H1 (cell line): ENCODE measurements at regions not wholly inside any gene's neighbourhood (a gene's known extent, or its start where the extent isn't known, plus 50 kb on each side); places are given as distances from the start of the nearest gene placed in this dataset.
"Not testable (repeated sequence)": the region's sequence is repeated elsewhere in the genome, so short reads cannot be mapped to it uniquely, and the experiment has no call there.

Experiments used
- CTCF ChIA-PET: fragments of 300-600 bp; sonication (Branson Sonifier 250); formaldehyde crosslinking; loops from one replicate; lab custom pipeline; 2021; ENCODE audit not compliant: partially characterized antibody; lab: Charles Lee
- POLR2A ChIA-PET: fragments of 300-600 bp; sonication (Branson Sonifier 250); formaldehyde crosslinking; loops from one replicate; lab custom pipeline; 2021; ENCODE audit warnings: inconsistent platforms; ENCODE audit not compliant: partially characterized antibody; lab: Charles Lee
- DNase-seq, 2 experiments: peaks; one replicate each; pipeline versions ENCODE4 v3.0.0 to v3.0.0-alpha.2; 2010 to 2022; ENCODE audit warnings: low spot score in 2 of 2, low read depth in 1 of 2, mixed read lengths in 1 of 2
- FAIRE-seq: peaks from 2 replicates; lab custom pipeline; 2011; peaks lifted over from hg19 to GRCh38; lab: Jason Lieb, UNC
- H2AFZ ChIP-seq: 2 replicates; pipeline ENCODE4 v1.8.1; 2012; ENCODE audit warnings: low read length, inconsistent platforms
- H2AK5ac ChIP-seq: 2 replicates; pipeline ENCODE4 v1.6.1; 2013; ENCODE audit warnings: low read depth, low read length
- H2BK120ac ChIP-seq: replicated peaks from 2 replicates; pipeline ENCODE3; 2013; ENCODE audit warnings: low read depth, low read length, inconsistent platforms
- H2BK12ac ChIP-seq: 2 replicates; pipeline ENCODE4 v1.6.1; 2013; ENCODE audit warnings: low read depth, low read length
- H2BK15ac ChIP-seq: 2 replicates; pipeline ENCODE4 v1.6.1; 2013; ENCODE audit warnings: low read length
- H2BK20ac ChIP-seq: 2 replicates; pipeline ENCODE4 v1.6.1; 2013; ENCODE audit warnings: low read length
- H2BK5ac ChIP-seq: 2 replicates; pipeline ENCODE4 v1.6.1; 2013; ENCODE audit warnings: low read depth, low read length
- H3K14ac ChIP-seq: 2 replicates; pipeline ENCODE4 v1.6.1; 2013; ENCODE audit warnings: inconsistent platforms; ENCODE audit not compliant: insufficient read length
- H3K18ac ChIP-seq: 2 replicates; pipeline ENCODE4 v1.6.1; 2013; ENCODE audit warnings: low read length; ENCODE audit errors: extremely low read depth
- H3K23ac ChIP-seq: 2 replicates; pipeline ENCODE4 v1.6.1; 2013; ENCODE audit warnings: inconsistent platforms; ENCODE audit not compliant: insufficient read length
- H3K23me2 ChIP-seq: 2 replicates; pipeline ENCODE4 v1.6.1; 2013; ENCODE audit warnings: low read depth, low read length
- H3K27ac ChIP-seq: 2 replicates; pipeline ENCODE4 v1.6.1; 2011; ENCODE audit warnings: low read depth, low read length, inconsistent platforms
- H3K27me3 ChIP-seq, 4 experiments: replicated peaks in 1 of 4; 1 replicate in 1 of 4; 2 replicates in 3 of 4; pipeline versions ENCODE4 v1.6.1 to v1.8.1; 2011 to 2013; ENCODE audit warnings: low read length in 3 of 4, mild to moderate bottlenecking in 3 of 4, inconsistent platforms in 2 of 4, mixed read lengths in 2 of 4, moderate library complexity in 1 of 4; ENCODE audit not compliant: control insufficient read depth in 3 of 4, insufficient read depth in 3 of 4; ENCODE audit errors: extremely low read depth in 1 of 4
- H3K36me3 ChIP-seq, 4 experiments: 2 replicates each; pipeline versions ENCODE4 v1.6.1 to v1.8.1; 2011 to 2013; ENCODE audit warnings: mild to moderate bottlenecking in 4 of 4, low read length in 3 of 4, moderate library complexity in 2 of 4, control low read depth in 1 of 4, inconsistent platforms in 1 of 4; ENCODE audit not compliant: insufficient read depth in 4 of 4, control insufficient read depth in 2 of 4
- H3K4ac ChIP-seq: replicated peaks from 2 replicates; pipeline ENCODE3; 2013; ENCODE audit warnings: low read length, low read depth, mixed read lengths, inconsistent platforms; ENCODE audit not compliant: insufficient read length
- H3K4me1 ChIP-seq, 4 experiments: replicated peaks in 1 of 4; 1 replicate in 1 of 4; 2 replicates in 3 of 4; pipeline versions ENCODE4 v1.6.1 to v1.8.1; 2011 to 2013; ENCODE audit warnings: low read length in 3 of 4, inconsistent platforms in 2 of 4, mixed read lengths in 1 of 4; ENCODE audit not compliant: insufficient read depth in 4 of 4, control insufficient read depth in 3 of 4
- H3K4me2 ChIP-seq, 2 experiments: 2 replicates each; pipeline versions ENCODE4 v1.6.1 to v1.8.1; 2011 to 2013; ENCODE audit warnings: low read depth in 2 of 2, low read length in 2 of 2, control low read depth in 1 of 2, inconsistent platforms in 1 of 2, mild to moderate bottlenecking in 1 of 2; ENCODE audit not compliant: insufficient read depth in 1 of 2
- H3K4me3 ChIP-seq, 4 experiments: fragments of 200-600, 300-600 bp in 1 of 4; sonication (generic), shearing (Covaris generic), sonication (Bioruptor Twin) in 1 of 4; 2 replicates each; pipeline versions ENCODE4 v1.5.1 to v1.8.1; 2011 to 2016; ENCODE audit warnings: low read length in 4 of 4, low read depth in 3 of 4, control low read depth in 2 of 4, inconsistent platforms in 2 of 4, mild to moderate bottlenecking in 2 of 4, mixed read lengths in 1 of 4, moderate library complexity in 1 of 4; ENCODE audit not compliant: insufficient read depth in 2 of 4; ENCODE audit errors: extremely low read depth in 1 of 4
- H3K56ac ChIP-seq: replicated peaks from 2 replicates; pipeline ENCODE3; 2013; ENCODE audit warnings: low read depth, mild to moderate bottlenecking, mixed read lengths, low read length, inconsistent platforms; ENCODE audit not compliant: insufficient read length
- H3K79me1 ChIP-seq: 2 replicates; pipeline ENCODE4 v1.6.1; 2013; ENCODE audit warnings: low read depth, low read length, control low read depth
- H3K79me2 ChIP-seq, 2 experiments: 2 replicates each; pipeline versions ENCODE4 v1.6.1 to v1.8.1; 2012 to 2013; ENCODE audit warnings: low read length in 2 of 2, mild to moderate bottlenecking in 2 of 2, inconsistent platforms in 1 of 2; ENCODE audit not compliant: insufficient read depth in 2 of 2, control insufficient read depth in 1 of 2
- H3K9ac ChIP-seq, 4 experiments: replicated peaks in 1 of 4; 1 replicate in 1 of 4; 2 replicates in 3 of 4; pipeline versions ENCODE4 v1.6.1 to v1.8.1; 2011 to 2013; ENCODE audit warnings: low read depth in 3 of 4, low read length in 3 of 4, control low read depth in 2 of 4, mild to moderate bottlenecking in 2 of 4, moderate library complexity in 2 of 4, inconsistent platforms in 1 of 4; ENCODE audit errors: extremely low read depth in 1 of 4
- H3K9me3 ChIP-seq, 2 experiments: 2 replicates each; pipeline versions ENCODE4 v1.6.1 to v1.8.1; 2012 to 2013; ENCODE audit warnings: mild to moderate bottlenecking in 2 of 2, moderate library complexity in 2 of 2, control low read depth in 1 of 2, inconsistent platforms in 1 of 2, low read depth in 1 of 2, low read length in 1 of 2, mixed read lengths in 1 of 2; ENCODE audit not compliant: insufficient read depth in 2 of 2
- H4K20me1 ChIP-seq, 2 experiments: replicated peaks in 1 of 2; 2 replicates each; pipeline versions ENCODE3 to v1.8.1; 2011 to 2013; ENCODE audit warnings: inconsistent platforms in 2 of 2, low read length in 2 of 2, mild to moderate bottlenecking in 1 of 2; ENCODE audit not compliant: insufficient read depth in 2 of 2, control insufficient read depth in 1 of 2
- H4K5ac ChIP-seq: 2 replicates; pipeline ENCODE4 v1.6.1; 2013; ENCODE audit warnings: low read length, low read depth, mixed read lengths, inconsistent platforms; ENCODE audit not compliant: insufficient read length
- H4K8ac ChIP-seq: 2 replicates; pipeline ENCODE4 v1.8.0; 2013; ENCODE audit warnings: mild to moderate bottlenecking, moderate library complexity, low read length, inconsistent platforms; ENCODE audit not compliant: insufficient read depth; ENCODE audit errors: extremely low read depth
- H4K91ac ChIP-seq: replicated peaks from 2 replicates; pipeline ENCODE3; 2013; ENCODE audit warnings: low read length, mixed read lengths, inconsistent platforms; ENCODE audit not compliant: insufficient read length
- WGBS, 2 experiments: shearing (Covaris generic) in 1 of 2; methylation state at CpG; one replicate each; pipeline versions ENCODE4 v1.1.6 to v1.1.7; 2013 to 2015; ENCODE audit warnings: low lambda C conversion rate in 2 of 2, mixed read lengths in 2 of 2, inconsistent platforms in 1 of 2, low coverage in 1 of 2, missing lambda C conversion rate in 1 of 2; ENCODE audit not compliant: insufficient replicate concordance in 2 of 2, insufficient coverage in 1 of 2, insufficient read length in 1 of 2; ENCODE audit errors: extremely low coverage in 1 of 2, missing lambda C conversion rate in 1 of 2; 5-methylcytosine and 5-hydroxymethylcytosine counted together

GRCh38 chr21:13810559-13810958 is 201.0 kb downstream of the POTED start:
- H3K4me2 ChIP-seq, H2BK15ac ChIP-seq, H3K79me2 ChIP-seq, H4K91ac ChIP-seq, H2AFZ ChIP-seq, H3K23ac ChIP-seq, FAIRE-seq, H3K27me3 ChIP-seq, H3K79me1 ChIP-seq, H3K4ac ChIP-seq, H3K36me3 ChIP-seq, H3K14ac ChIP-seq, H3K27ac ChIP-seq, H3K4me3 ChIP-seq, H3K18ac ChIP-seq, H3K23me2 ChIP-seq, H2BK120ac ChIP-seq, DNase-seq, CTCF ChIA-PET, H2BK20ac ChIP-seq, H4K5ac ChIP-seq, POLR2A ChIA-PET, H4K8ac ChIP-seq, H3K56ac ChIP-seq, H3K4me1 ChIP-seq, H2AK5ac ChIP-seq, H2BK5ac ChIP-seq, H4K20me1 ChIP-seq, H2BK12ac ChIP-seq, H3K9ac ChIP-seq: not testable (repeated sequence)
- peaks cover 7 to 44% of the 10 kb centered on the region in 2 experiments; a peak in 3 of 4 replicates for H3K9me3 ChIP-seq

- H2AFZ ChIP-seq, H3K18ac ChIP-seq, FAIRE-seq, H2AK5ac ChIP-seq, DNase-seq, H2BK5ac ChIP-seq, H3K4me3 ChIP-seq, H3K27ac ChIP-seq, H3K79me2 ChIP-seq, H2BK15ac ChIP-seq, H2BK120ac ChIP-seq, POLR2A ChIA-PET, H3K4me1 ChIP-seq, H3K4me2 ChIP-seq, H3K79me1 ChIP-seq, H4K20me1 ChIP-seq, H3K9ac ChIP-seq, H3K27me3 ChIP-seq, H3K14ac ChIP-seq, H3K56ac ChIP-seq, H4K91ac ChIP-seq, H3K4ac ChIP-seq, H3K23ac ChIP-seq, H2BK20ac ChIP-seq, CTCF ChIA-PET, H3K23me2 ChIP-seq, H4K8ac ChIP-seq, H3K36me3 ChIP-seq, H2BK12ac ChIP-seq, H4K5ac ChIP-seq: not testable (repeated sequence)
- WGBS, 2 experiments = 79% methylated on average over 5 of the region's 7 CpGs; no CpG with 5 or more reads in 1 of the 2 experiments
- peaks cover 11 to 35% of the 10 kb centered on the region in 2 experiments; a peak in 2 of 4 replicates for H3K9me3 ChIP-seq
Observed at GRCh38 chr21:13806444-13806843, 196.9 kb downstream of the POTED start.
